ENCODE measurements at regions not wholly inside any gene's neighbourhood (a gene's known extent, or its start where the extent isn't known, plus 50 kb on each side); places are given as distances from the start of the nearest gene placed in this dataset.

DNA sequence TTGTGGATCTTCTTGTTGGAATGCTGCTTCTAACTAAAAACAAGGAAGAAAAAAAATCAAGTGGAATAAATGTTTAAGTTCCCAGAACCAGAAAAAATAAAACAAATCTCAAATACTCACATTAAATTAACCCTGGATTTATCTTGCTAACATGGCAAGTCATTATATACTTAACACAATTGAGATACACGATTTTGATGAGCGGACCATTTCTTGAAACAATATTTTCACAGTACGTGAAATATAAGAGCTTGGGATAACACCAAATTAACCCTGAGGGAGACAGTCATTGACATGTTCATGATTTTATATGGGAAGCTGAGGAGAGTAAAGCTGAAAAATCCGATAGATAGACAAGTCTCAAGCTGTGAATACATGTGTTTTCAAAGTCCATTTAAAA lies 128.6 kb downstream of the PTCSC3 start:
- Histone ChIP-seq H3K27me3 (ENCODE audit: insufficient read depth, low read length) (no peaks in the 10 kb centered on the region), H4K20me1 (ENCODE audit: insufficient read depth, low read length) (no peaks in the 10 kb centered on the region), H2AFZ (ENCODE audit: low read depth, low read length) (no peak overlapping the region), H3K9me3 (ENCODE audit: insufficient read depth, low read depth, low read length) (no peaks in the 10 kb centered on the region), H3K36me3 (ENCODE audit: insufficient read depth, low read length) (no peaks in the 10 kb centered on the region), H3K4me2 (ENCODE audit: low read length) (no peak overlapping the region), H3K79me2 (ENCODE audit: insufficient read depth, low read length) (no peaks in the 10 kb centered on the region), H3K4me1 (ENCODE audit: insufficient read depth, low read length) (no peaks in the 10 kb centered on the region), H3K9ac (ENCODE audit: low read length) (no peak overlapping the region), H3K4me3 (ENCODE audit: insufficient read depth, low read depth, low read length) (no peak overlapping the region), H3K27ac (ENCODE audit: low read depth, low read length) (no peak overlapping the region)
- no peak for DNase-seq (ENCODE audit: low read depth)
- Mint-ChIP-seq H3K4me1 (ENCODE audit: low read depth, unreplicated experiment) (no peaks in the 10 kb centered on the region), H3K27ac (ENCODE audit: unreplicated experiment) (no peak overlapping the region), H3K27me3 (ENCODE audit: low read depth, unreplicated experiment) (peaks cover 11% of the 10 kb centered on the region), H3K9me3 (ENCODE audit: unreplicated experiment) (no peaks in the 10 kb centered on the region), H3K36me3 (ENCODE audit: low read depth, unreplicated experiment) (no peaks in the 10 kb centered on the region), H3K4me3 (ENCODE audit: unreplicated experiment) (no peak overlapping the region)
- no peak for FAIRE-seq
- TF ChIP-seq, protein P1, sequence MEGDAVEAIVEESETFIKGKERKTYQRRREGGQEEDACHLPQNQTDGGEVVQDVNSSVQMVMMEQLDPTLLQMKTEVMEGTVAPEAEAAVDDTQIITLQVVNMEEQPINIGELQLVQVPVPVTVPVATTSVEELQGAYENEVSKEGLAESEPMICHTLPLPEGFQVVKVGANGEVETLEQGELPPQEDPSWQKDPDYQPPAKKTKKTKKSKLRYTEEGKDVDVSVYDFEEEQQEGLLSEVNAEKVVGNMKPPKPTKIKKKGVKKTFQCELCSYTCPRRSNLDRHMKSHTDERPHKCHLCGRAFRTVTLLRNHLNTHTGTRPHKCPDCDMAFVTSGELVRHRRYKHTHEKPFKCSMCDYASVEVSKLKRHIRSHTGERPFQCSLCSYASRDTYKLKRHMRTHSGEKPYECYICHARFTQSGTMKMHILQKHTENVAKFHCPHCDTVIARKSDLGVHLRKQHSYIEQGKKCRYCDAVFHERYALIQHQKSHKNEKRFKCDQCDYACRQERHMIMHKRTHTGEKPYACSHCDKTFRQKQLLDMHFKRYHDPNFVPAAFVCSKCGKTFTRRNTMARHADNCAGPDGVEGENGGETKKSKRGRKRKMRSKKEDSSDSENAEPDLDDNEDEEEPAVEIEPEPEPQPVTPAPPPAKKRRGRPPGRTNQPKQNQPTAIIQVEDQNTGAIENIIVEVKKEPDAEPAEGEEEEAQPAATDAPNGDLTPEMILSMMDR (IDR thresholded peaks at IDR 0.05; ENCODE audit: insufficient read depth, low read depth, low read length), result no peak
- TF ChIP-seq EZH2 (IDR thresholded peaks at IDR 0.05; ENCODE audit: insufficient read depth, low read length), result no peak

DNA sequence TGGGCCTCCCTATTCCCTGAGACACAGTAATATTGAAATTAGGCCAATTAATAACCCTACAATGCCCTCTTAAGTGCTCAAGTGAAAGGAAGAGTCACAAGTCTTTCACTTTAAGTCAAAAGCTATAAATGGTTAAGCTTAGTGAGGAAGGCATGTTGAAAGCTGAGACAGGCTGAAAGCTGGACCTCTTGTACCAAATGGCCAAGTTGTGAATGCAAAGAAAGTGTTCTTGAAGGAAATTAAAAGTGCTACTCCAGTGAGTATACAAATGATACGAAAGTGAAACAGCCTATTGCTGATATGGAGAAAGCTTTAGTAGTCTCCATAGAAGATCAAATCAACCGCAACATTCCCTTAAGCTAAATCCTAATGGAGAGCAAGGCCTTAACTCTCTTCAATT lies 140.8 kb downstream of the PTCSC3 start:
- H3K36me3 Mint-ChIP-seq (ENCODE audit: low read depth, unreplicated experiment), result no peaks in the 10 kb centered on the region
- H3K9me3 ChIP-seq (ENCODE audit: insufficient read depth, low read depth, low read length), result no peaks in the 10 kb centered on the region
- H3K4me1 ChIP-seq (ENCODE audit: insufficient read depth, low read length), result no peaks in the 10 kb centered on the region
- no peak overlapping the region for H3K27ac Mint-ChIP-seq (ENCODE audit: unreplicated experiment)
- no peak overlapping the region for H3K4me3 Mint-ChIP-seq (ENCODE audit: unreplicated experiment)
- DNase-seq (ENCODE audit: low read depth), result no peak
- no peaks in the 10 kb centered on the region for H3K36me3 ChIP-seq (ENCODE audit: insufficient read depth, low read length)
- TF ChIP-seq, protein P1 (IDR thresholded peaks at IDR 0.05; ENCODE audit: insufficient read depth, low read depth, low read length), result no peak
- TF ChIP-seq EZH2 (IDR thresholded peaks at IDR 0.05; ENCODE audit: insufficient read depth, low read length), result no peak
- no peaks in the 10 kb centered on the region for H3K4me1 Mint-ChIP-seq (ENCODE audit: low read depth, unreplicated experiment)
- H3K79me2 ChIP-seq (ENCODE audit: insufficient read depth, low read length), result no peaks in the 10 kb centered on the region
- H2AFZ ChIP-seq (ENCODE audit: low read depth, low read length), result no peak overlapping the region
- no peak overlapping the region for H3K4me2 ChIP-seq (ENCODE audit: low read length)
- no peaks in the 10 kb centered on the region for H3K9me3 Mint-ChIP-seq (ENCODE audit: unreplicated experiment)
- H3K4me3 ChIP-seq (ENCODE audit: insufficient read depth, low read depth, low read length), result no peak overlapping the region
- no peak overlapping the region for H3K27ac ChIP-seq (ENCODE audit: low read depth, low read length)
- no peaks in the 10 kb centered on the region for H3K27me3 Mint-ChIP-seq (ENCODE audit: low read depth, unreplicated experiment)
- no peak for FAIRE-seq
- H3K9ac ChIP-seq (ENCODE audit: low read length), result no peak overlapping the region
- H3K27me3 ChIP-seq (ENCODE audit: insufficient read depth, low read length), result no peaks in the 10 kb centered on the region
- H4K20me1 ChIP-seq (ENCODE audit: insufficient read depth, low read length), result no peaks in the 10 kb centered on the region

DNA sequence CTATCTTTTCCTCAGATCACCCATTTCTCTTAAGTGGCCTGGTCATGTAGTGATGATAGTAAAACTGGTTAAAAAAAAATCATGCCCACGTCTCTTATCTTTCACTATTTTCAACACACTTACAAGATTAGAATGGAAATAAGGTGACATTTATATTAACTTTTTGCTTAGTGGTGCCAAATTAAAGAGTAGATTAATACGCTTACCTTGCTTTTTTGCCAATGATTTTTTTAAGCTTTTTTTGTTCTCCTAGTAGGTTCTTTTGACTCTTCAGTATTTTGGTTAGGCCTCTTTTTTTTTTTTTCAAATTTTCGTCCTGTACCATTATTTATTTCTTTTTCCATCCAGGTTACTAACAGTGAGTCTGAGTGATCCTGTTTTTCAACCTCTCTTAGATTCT lies 147.9 kb downstream of the PTCSC3 start:
- Mint-ChIP-seq H3K27ac (ENCODE audit: unreplicated experiment) (no peak overlapping the region), H3K4me3 (ENCODE audit: unreplicated experiment) (no peak overlapping the region), H3K4me1 (ENCODE audit: low read depth, unreplicated experiment) (no peaks in the 10 kb centered on the region), H3K9me3 (ENCODE audit: unreplicated experiment) (no peaks in the 10 kb centered on the region), H3K36me3 (ENCODE audit: low read depth, unreplicated experiment) (no peaks in the 10 kb centered on the region), H3K27me3 (ENCODE audit: low read depth, unreplicated experiment) (no peaks in the 10 kb centered on the region)
- Histone ChIP-seq H3K4me1 (ENCODE audit: insufficient read depth, low read length) (no peaks in the 10 kb centered on the region), H3K36me3 (ENCODE audit: insufficient read depth, low read length) (no peaks in the 10 kb centered on the region), H3K4me2 (ENCODE audit: low read length) (no peak overlapping the region), H3K9me3 (ENCODE audit: insufficient read depth, low read depth, low read length) (no peaks in the 10 kb centered on the region), H3K4me3 (ENCODE audit: insufficient read depth, low read depth, low read length) (no peak overlapping the region), H4K20me1 (ENCODE audit: insufficient read depth, low read length) (no peaks in the 10 kb centered on the region), H2AFZ (ENCODE audit: low read depth, low read length) (no peak overlapping the region), H3K79me2 (ENCODE audit: insufficient read depth, low read length) (no peaks in the 10 kb centered on the region), H3K9ac (ENCODE audit: low read length) (no peak overlapping the region), H3K27ac (ENCODE audit: low read depth, low read length) (no peak overlapping the region), H3K27me3 (ENCODE audit: insufficient read depth, low read length) (no peaks in the 10 kb centered on the region)
- TF ChIP-seq, protein P1 (IDR thresholded peaks at IDR 0.05; ENCODE audit: insufficient read depth, low read depth, low read length), result no peak
- no peak for TF ChIP-seq EZH2 (IDR thresholded peaks at IDR 0.05; ENCODE audit: insufficient read depth, low read length)
- FAIRE-seq (no peak), DNase-seq (ENCODE audit: low read depth) (no peak)

Data from astrocyte (in vitro differentiated cells and primary cell).